ENCODE measurements at regions not wholly inside any gene's neighbourhood (a gene's known extent, or its start where the extent isn't known, plus 50 kb on each side); places are given as distances from the start of the nearest gene placed in this dataset.

- TF ChIP-seq CTCF (IDR thresholded peaks at IDR 0.05) = no peak
- no peak for TF ChIP-seq POLR2A (IDR thresholded peaks at IDR 0.05)
Measured at GRCh38 chr10:4351723-4352413, 474.1 kb upstream of the AKR1E2 start.
